ENCODE measurements at regions not wholly inside any gene's neighbourhood (a gene's known extent, or its start where the extent isn't known, plus 50 kb on each side); places are given as distances from the start of the nearest gene placed in this dataset.

DNA sequence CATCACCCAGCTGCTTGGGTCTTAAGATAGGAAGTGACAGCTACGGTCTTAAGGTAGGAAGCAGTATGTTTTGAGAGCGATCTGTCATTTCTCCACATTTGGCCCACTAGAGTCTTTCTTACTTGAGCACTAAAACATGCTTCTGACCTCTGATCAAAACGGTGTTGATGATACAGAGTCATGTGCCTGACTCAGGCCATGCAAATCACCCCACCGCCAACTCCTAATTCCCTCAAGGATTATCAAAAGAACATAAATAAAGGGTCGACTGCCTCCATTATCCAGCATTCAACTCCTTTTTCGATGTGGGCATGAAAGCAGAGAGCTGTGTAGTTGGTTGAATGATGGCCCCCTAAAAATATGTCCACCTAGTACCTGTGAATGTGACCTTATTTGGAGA, 201.7 kb upstream of the PROK2 start (continued):
- TF ChIP-seq, protein P1, sequence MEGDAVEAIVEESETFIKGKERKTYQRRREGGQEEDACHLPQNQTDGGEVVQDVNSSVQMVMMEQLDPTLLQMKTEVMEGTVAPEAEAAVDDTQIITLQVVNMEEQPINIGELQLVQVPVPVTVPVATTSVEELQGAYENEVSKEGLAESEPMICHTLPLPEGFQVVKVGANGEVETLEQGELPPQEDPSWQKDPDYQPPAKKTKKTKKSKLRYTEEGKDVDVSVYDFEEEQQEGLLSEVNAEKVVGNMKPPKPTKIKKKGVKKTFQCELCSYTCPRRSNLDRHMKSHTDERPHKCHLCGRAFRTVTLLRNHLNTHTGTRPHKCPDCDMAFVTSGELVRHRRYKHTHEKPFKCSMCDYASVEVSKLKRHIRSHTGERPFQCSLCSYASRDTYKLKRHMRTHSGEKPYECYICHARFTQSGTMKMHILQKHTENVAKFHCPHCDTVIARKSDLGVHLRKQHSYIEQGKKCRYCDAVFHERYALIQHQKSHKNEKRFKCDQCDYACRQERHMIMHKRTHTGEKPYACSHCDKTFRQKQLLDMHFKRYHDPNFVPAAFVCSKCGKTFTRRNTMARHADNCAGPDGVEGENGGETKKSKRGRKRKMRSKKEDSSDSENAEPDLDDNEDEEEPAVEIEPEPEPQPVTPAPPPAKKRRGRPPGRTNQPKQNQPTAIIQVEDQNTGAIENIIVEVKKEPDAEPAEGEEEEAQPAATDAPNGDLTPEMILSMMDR (conservative IDR thresholded peaks at IDR 0.05; ENCODE audit: low read depth in 2 of 2) = no peak
- no peak for TF ChIP-seq EZH2phosphoT487 (IDR thresholded peaks at IDR 0.05; ENCODE audit: unreplicated experiment)

DNA sequence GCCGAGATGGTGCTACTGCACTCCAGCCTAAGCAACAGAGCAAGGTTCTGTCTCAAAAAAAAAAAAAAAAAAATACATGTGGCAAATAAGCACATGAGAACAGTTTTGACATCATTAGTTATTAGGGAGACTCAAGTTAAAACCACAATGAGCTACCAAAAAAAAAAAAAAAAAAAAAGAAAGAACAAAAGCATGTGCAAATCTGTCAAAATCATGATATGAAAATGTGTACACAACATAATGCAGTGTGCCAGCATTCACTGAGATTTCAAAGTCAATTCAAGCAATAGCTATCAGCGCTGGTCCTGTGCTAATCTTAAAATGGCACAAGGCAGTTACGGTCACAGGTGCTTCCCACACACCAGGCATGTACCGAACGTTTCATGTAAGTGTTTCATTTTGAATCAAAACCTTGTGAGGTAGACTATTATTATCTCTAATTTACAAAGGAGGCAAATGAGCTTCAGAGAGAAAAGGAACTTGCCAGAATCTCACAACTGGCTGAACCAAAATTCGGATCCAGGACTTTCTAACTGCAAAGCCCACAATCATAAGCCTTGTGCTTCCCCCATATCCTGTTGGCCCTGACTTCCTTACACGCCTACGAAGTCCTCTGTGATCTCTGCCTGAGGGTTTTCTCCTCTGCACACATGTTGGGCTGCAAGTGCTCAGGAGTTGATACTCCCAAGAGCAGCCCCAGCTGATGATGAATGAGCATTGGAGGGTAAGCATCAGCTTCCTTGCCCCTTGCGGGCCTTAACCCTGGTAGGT, 200.1 kb upstream of the PROK2 start:
- ATAC-seq (no peak), DNase-seq (ENCODE audit: low spot score) (no peak)
- Histone ChIP-seq H3K36me3 (ENCODE audit: insufficient read depth) (no peaks in the 10 kb centered on the region), H3F3A (replicated peaks; ENCODE audit: low read depth) (no peaks in the 10 kb centered on the region), H3K4me3 (no peak overlapping the region), H3K27me3 (ENCODE audit: insufficient read depth) (no peaks in the 10 kb centered on the region), H2AFZ (no peak overlapping the region), H3K27ac (ENCODE audit: low read depth) (no peak overlapping the region), H3K4me2 (no peak overlapping the region), H3K79me2 (replicated peaks; ENCODE audit: insufficient read depth) (no peaks in the 10 kb centered on the region), H3K4me1 (ENCODE audit: insufficient read depth) (0 out of 2 replicates have a peak, but pooled peaks cover 6% of the 10 kb centered on the region), H4K20me1 (replicated peaks; ENCODE audit: insufficient read depth) (no peaks in the 10 kb centered on the region), H3K9me2 (ENCODE audit: insufficient read depth) (no peaks in the 10 kb centered on the region)
- peaks cover 11% of the 10 kb centered on the region for H3K4me1 Mint-ChIP-seq
- H3K9me3 Mint-ChIP-seq = no peaks in the 10 kb centered on the region
- H3K36me3 Mint-ChIP-seq (ENCODE audit: low read depth) = no peaks in the 10 kb centered on the region
- no peak overlapping the region for H3K27ac Mint-ChIP-seq
- no peaks in the 10 kb centered on the region for H3K27me3 Mint-ChIP-seq (ENCODE audit: insufficient read depth, low read depth, poor library complexity)
- no peak overlapping the region for H3K4me3 Mint-ChIP-seq
- no peak for TF ChIP-seq ZNF114 (CRISPR knock-in tag; IDR thresholded peaks at IDR 0.05)
- TF ChIP-seq POLR2AphosphoS5 (IDR thresholded peaks at IDR 0.05; ENCODE audit: low read depth) = no peak
- TF ChIP-seq ZNF331 (CRISPR knock-in tag; IDR thresholded peaks at IDR 0.05; ENCODE audit: low read depth) = no peak
- TF ChIP-seq EZH2phosphoT487 (IDR thresholded peaks at IDR 0.05; ENCODE audit: unreplicated experiment) = no peak
- TF ChIP-seq, protein P2, sequence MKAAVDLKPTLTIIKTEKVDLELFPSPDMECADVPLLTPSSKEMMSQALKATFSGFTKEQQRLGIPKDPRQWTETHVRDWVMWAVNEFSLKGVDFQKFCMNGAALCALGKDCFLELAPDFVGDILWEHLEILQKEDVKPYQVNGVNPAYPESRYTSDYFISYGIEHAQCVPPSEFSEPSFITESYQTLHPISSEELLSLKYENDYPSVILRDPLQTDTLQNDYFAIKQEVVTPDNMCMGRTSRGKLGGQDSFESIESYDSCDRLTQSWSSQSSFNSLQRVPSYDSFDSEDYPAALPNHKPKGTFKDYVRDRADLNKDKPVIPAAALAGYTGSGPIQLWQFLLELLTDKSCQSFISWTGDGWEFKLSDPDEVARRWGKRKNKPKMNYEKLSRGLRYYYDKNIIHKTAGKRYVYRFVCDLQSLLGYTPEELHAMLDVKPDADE (IDR thresholded peaks at IDR 0.05) = no peak
- TF ChIP-seq EZH2 (IDR thresholded peaks at IDR 0.05; ENCODE audit: low read depth, unreplicated experiment) = no peak
- no peak for TF ChIP-seq NANOG (IDR thresholded peaks at IDR 0.05; ENCODE audit: borderline replicate concordance)
- TF ChIP-seq JUNB (IDR thresholded peaks at IDR 0.05; ENCODE audit: unreplicated experiment) = no peak
- TF ChIP-seq CREB1 (CRISPR knock-in tag; IDR thresholded peaks at IDR 0.05; ENCODE audit: low read depth) = no peak

DNA sequence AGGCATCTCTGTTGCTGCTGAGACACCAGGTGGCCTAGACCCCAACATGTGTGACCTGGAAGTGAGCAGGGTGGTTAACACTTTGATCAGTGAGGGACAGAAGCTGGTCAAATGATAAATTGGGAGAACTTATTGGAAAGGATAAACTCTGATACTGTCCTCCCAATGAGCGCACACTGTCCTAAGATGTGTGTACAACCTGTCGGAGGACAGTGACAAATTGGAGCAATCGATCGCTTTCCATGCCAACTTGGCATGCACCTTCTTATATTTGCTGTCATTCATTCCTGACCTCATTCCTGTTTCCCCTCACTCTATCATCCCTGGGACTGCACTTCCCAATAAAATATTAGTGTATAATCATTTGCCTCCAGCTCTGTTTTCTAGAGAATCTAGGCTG, 198.7 kb upstream of the PROK2 start:
- no peak overlapping the region for H3K4me2 ChIP-seq
- no peaks in the 10 kb centered on the region for H3K27me3 ChIP-seq (ENCODE audit: insufficient read depth)
- H3K4me3 Mint-ChIP-seq = no peak overlapping the region
- no peak for TF ChIP-seq EZH2phosphoT487 (IDR thresholded peaks at IDR 0.05; ENCODE audit: unreplicated experiment)
- TF ChIP-seq, protein P3, sequence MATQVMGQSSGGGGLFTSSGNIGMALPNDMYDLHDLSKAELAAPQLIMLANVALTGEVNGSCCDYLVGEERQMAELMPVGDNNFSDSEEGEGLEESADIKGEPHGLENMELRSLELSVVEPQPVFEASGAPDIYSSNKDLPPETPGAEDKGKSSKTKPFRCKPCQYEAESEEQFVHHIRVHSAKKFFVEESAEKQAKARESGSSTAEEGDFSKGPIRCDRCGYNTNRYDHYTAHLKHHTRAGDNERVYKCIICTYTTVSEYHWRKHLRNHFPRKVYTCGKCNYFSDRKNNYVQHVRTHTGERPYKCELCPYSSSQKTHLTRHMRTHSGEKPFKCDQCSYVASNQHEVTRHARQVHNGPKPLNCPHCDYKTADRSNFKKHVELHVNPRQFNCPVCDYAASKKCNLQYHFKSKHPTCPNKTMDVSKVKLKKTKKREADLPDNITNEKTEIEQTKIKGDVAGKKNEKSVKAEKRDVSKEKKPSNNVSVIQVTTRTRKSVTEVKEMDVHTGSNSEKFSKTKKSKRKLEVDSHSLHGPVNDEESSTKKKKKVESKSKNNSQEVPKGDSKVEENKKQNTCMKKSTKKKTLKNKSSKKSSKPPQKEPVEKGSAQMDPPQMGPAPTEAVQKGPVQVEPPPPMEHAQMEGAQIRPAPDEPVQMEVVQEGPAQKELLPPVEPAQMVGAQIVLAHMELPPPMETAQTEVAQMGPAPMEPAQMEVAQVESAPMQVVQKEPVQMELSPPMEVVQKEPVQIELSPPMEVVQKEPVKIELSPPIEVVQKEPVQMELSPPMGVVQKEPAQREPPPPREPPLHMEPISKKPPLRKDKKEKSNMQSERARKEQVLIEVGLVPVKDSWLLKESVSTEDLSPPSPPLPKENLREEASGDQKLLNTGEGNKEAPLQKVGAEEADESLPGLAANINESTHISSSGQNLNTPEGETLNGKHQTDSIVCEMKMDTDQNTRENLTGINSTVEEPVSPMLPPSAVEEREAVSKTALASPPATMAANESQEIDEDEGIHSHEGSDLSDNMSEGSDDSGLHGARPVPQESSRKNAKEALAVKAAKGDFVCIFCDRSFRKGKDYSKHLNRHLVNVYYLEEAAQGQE (IDR thresholded peaks at IDR 0.05; ENCODE audit: unreplicated experiment) = no peak
- TF ChIP-seq ZNF114 (CRISPR knock-in tag; IDR thresholded peaks at IDR 0.05) = no peak
- TF ChIP-seq NANOG (IDR thresholded peaks at IDR 0.05; ENCODE audit: borderline replicate concordance) = no peak
- TF ChIP-seq, protein P1 (conservative IDR thresholded peaks at IDR 0.05; ENCODE audit: low read depth in 2 of 2) = no peak
- TF ChIP-seq POLR2AphosphoS5 (IDR thresholded peaks at IDR 0.05; ENCODE audit: low read depth) = no peak
- no peak for TF ChIP-seq ZNF331 (CRISPR knock-in tag; IDR thresholded peaks at IDR 0.05; ENCODE audit: low read depth)
- TF ChIP-seq JUNB (IDR thresholded peaks at IDR 0.05; ENCODE audit: unreplicated experiment) = no peak
- no peak for TF ChIP-seq EZH2 (IDR thresholded peaks at IDR 0.05; ENCODE audit: low read depth, unreplicated experiment)

More for the DNA sequence above, 198.7 kb upstream of the PROK2 start:
- no peak overlapping the region for H3K27ac ChIP-seq (ENCODE audit: low read depth)
- Mint-ChIP-seq H3K4me1 (peaks cover 8% of the 10 kb centered on the region), H3K27ac (no peak overlapping the region), H3K9me3 (no peaks in the 10 kb centered on the region), H3K27me3 (ENCODE audit: insufficient read depth, low read depth, poor library complexity) (no peaks in the 10 kb centered on the region), H3K36me3 (ENCODE audit: low read depth) (no peaks in the 10 kb centered on the region)
- H4K20me1 ChIP-seq (replicated peaks; ENCODE audit: insufficient read depth) = no peaks in the 10 kb centered on the region
- no peak overlapping the region for H2AFZ ChIP-seq
- no peaks in the 10 kb centered on the region for H3F3A ChIP-seq (replicated peaks; ENCODE audit: low read depth)
- H3K4me3 ChIP-seq = no peak overlapping the region
- no peaks in the 10 kb centered on the region for H3K9me2 ChIP-seq (ENCODE audit: insufficient read depth)
- no peaks in the 10 kb centered on the region for H3K4me1 ChIP-seq (ENCODE audit: insufficient read depth)
- DNase-seq (ENCODE audit: low spot score) (no peak), ATAC-seq (no peak)
- no peaks in the 10 kb centered on the region for H3K79me2 ChIP-seq (replicated peaks; ENCODE audit: insufficient read depth)
- H3K36me3 ChIP-seq (ENCODE audit: insufficient read depth) = no peaks in the 10 kb centered on the region
